ENCODE measurements at regions not wholly inside any gene's neighbourhood (a gene's known extent, or its start where the extent isn't known, plus 50 kb on each side); places are given as distances from the start of the nearest gene placed in this dataset.

GRCh38 chr7:108845951-108846350, 276.3 kb downstream of the DNAJB9 start:
- TF ChIP-seq EP300 (IDR thresholded peaks at IDR 0.05; ENCODE audit: borderline replicate concordance in 1 of 2, control insufficient read depth in 1 of 2, low read depth in 2 of 2, low read length in 2 of 2) (no peak), PAX8 (IDR thresholded peaks at IDR 0.05) (no peak), RAD21 (IDR thresholded peaks at IDR 0.05; ENCODE audit: insufficient read depth, low read depth, low read length) (no peak), RFX5 (IDR thresholded peaks at IDR 0.05; ENCODE audit: low read depth, low read length) (no peak), TARDBP (IDR thresholded peaks at IDR 0.05; ENCODE audit: borderline replicate concordance) (no peak), SMC3 (IDR thresholded peaks at IDR 0.05; ENCODE audit: borderline replicate concordance, low read length) (no peak), TCF12 (IDR thresholded peaks at IDR 0.05; ENCODE audit: low read depth, low read length) (no peak), SUPT20H (IDR thresholded peaks at IDR 0.05; ENCODE audit: borderline replicate concordance, control insufficient read depth, low read depth, low read length) (no peak), SIX5 (IDR thresholded peaks at IDR 0.05; ENCODE audit: low read depth, low read length, severe bottlenecking) (no peak)
- TF ChIP-seq, protein P1, sequence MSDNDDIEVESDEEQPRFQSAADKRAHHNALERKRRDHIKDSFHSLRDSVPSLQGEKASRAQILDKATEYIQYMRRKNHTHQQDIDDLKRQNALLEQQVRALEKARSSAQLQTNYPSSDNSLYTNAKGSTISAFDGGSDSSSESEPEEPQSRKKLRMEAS (IDR thresholded peaks at IDR 0.05; ENCODE audit: low read depth, low read length), result no peak
